GM21381 (cell line): ENCODE measurements at regions not wholly inside any gene's neighbourhood (a gene's known extent, or its start where the extent isn't known, plus 50 kb on each side); places are given as distances from the start of the nearest gene placed in this dataset.
"Not testable (repeated sequence)": the region's sequence is repeated elsewhere in the genome, so short reads cannot be mapped to it uniquely, and the experiment has no call there.

ENCODE experiments used
- ATAC-seq: cut with Tn5 transposase; IDR thresholded peaks from one replicate; pipeline ENCODE4 v1.9.1; 2021; ENCODE audit warnings: mild to moderate bottlenecking, moderate library complexity; ENCODE audit not compliant: unreplicated experiment

DNA sequence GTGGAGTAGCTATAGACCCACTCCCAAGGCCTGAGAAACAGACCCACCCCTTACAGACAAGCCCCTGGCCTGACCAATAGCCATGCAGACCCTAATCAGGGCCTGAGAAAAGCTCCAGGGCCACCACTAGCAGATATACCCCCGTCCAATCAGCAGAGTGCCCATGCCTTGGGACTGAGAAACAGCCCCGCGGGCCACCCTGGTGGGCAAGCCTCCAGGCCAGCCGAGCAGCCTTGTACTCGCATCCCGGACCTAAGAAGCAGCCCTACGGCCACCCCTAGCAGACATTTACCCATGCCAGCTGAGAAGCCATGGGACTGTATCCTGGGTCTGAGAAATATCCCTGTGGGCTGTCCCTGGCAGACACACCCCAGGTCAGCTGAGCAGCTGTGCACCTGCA is 436.5 kb downstream of the SMARCA1 start:
- no peak for ATAC-seq

GRCh38 chrX:129084291-129084690 is 439.0 kb downstream of the SMARCA1 start:
- not testable (repeated sequence) for ATAC-seq

DNA sequence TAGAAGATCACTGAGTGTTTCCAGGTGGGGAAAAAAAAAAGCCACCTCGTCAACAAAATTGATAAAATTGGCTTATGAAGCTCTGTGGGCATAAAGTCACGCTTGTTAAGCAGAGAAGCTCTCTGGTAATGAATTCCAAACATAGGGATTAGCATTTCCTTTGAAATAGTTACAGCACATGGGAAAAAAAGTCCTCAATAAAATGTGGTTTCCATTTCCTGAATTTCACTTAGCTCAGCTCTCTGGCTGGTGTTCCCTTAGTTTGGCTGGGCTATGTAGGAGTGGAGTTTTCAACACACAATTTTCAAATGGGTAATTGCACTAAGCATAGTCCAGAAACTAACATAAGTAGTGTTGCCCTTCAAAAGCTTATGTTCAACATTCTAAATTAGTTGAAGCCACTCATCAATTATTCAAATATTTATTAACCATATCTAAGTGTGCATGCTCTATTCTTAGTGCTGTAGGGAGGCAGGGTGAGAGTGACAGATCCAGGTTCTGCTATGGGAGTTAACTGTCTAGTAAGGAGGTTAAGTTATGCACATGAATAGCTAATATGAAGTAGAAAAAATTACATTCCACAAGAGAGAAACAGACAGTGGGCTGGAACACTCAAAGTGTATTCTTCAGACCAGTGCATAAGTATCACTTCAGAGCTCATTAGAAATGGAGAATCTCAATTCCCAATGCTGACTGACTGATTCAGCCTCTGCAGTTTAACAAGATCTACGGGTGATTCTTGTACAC is 445.7 kb downstream of the SMARCA1 start:
- no peak for ATAC-seq

GRCh38 chrX:129071390-129071789 is 451.9 kb downstream of the SMARCA1 start:
- no peak for ATAC-seq

- no peak for ATAC-seq
Observed at GRCh38 chrX:129065895-129066294, 457.4 kb downstream of the SMARCA1 start.

- ATAC-seq: no peak
Observed at GRCh38 chrX:129058405-129058804, 464.9 kb downstream of the SMARCA1 start.

DNA sequence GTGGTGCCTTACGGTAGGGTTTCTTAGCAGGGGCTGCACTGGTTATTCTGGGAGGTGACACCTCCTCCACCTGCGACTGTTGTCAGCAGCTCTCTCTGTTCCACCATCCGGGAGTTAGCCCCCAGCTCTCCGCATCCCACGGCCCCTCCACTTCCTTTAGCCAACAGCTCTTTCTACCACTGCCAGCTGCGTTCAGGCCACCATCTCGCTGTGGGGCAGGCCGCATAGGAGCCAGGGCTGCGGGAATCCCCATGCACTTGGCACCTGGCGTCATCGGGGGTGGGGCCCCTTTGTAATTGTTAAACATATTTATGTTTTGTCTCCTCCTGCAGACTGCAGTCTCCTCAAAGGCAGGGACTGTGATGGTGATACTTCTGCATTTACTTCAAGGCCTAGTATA is 480.2 kb downstream of the SMARCA1 start:
- no peak for ATAC-seq

- no peak for ATAC-seq
Observed at GRCh38 chrX:129041319-129041718, 482.0 kb downstream of the SMARCA1 start.

DNA sequence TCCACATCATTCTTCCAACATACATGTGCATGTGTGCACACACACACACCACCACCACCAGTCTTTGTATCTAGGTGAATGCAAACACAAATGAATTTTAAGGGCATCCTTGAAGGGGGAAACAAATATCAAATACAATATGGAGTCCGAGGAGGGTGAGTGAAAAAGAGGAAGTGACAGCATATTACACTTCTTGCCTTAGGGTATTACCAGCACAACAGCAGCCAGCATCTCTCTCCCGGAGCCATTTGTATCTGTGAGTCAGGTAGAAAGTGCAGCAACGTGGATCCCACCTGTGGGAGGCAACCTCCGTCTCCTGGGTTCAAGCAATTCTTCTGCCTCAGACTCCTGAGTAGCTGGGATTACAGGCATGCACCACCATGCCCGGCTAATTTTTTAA is 483.2 kb downstream of the SMARCA1 start:
- no peak for ATAC-seq

- no peak for ATAC-seq
Observed at GRCh38 chrX:129039176-129039575, 484.1 kb downstream of the SMARCA1 start.

DNA sequence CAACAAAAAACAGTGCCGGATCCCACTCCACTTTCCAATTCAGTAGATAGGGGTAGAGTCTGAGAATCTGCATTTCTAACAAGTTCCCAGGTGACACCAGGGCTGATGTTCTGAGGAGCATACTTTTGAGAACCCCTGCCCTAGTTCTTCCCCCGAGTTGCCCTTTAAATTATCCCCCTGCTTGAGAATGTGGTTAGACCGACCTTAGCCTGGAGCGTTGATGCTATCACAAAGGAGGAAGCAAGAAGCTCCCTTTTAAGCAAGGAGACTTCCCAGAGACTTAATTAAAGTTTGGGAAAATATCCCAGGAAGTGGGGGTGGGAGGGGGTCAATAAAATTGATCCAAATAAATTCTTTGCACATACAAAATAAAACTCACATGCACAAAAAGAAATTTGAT is 485.9 kb downstream of the SMARCA1 start:
- ATAC-seq: no peak

DNA sequence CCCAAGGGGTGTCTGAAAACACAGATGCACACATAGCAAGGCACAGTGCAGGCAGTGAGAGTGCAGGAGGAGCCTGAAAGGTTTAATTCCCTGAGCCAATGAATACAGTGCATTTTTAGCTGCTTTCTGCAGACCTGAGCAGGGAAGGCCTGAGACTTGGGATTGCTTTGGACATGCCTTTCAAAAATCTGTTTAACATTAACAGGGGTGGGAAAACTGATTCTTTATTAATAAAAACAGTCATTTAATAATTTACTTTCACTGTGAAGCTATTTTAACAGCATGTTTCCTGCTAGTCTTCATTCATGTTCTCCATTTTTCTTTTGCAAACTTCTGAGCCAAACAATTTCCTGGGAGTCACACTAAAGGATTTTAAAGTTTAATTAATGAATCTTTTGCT is 488.1 kb downstream of the SMARCA1 start:
- ATAC-seq: no peak

- no peak for ATAC-seq
Observed at GRCh38 chrX:129034196-129034595, 489.1 kb downstream of the SMARCA1 start.

DNA sequence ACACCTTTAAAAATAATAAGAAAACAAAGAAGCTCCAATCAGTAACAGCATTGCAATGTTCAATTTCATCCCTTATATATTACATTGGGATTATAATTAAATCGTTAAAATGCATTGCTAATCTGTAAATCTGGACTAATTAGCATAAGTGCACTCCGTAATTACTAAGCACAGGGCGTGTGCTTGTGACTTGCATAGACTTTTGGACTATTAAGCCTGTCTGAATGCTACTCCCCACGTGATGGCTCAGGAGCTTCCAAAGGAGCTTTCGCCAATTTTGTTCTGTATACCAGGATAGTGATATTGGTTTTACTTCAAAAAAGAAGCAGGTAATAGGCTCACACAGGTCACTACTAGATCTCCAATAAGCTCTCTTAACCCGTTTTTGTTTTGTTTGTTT is 497.1 kb downstream of the SMARCA1 start:
- no peak for ATAC-seq

- no peak for ATAC-seq
Observed at GRCh38 chrX:129025376-129025775, 497.9 kb downstream of the SMARCA1 start.

DNA sequence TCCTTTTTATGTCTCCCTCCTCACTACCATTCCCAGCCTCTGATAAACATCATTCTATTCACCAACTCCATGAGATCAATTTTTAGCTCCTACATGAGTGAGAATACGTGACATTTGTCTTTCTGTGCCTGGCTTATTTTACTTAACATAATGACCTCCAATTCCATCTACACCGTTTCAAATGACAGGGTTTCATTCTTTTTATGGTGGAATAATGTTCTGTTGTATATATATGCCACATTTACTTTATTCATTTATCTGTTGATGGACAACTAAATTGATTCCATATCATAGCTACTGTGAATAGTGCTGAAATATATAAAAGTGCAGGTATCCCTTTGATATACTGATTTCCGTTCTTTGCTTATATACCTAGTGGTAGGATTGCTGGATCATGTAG is 503.9 kb downstream of the SMARCA1 start:
- ATAC-seq: no peak

DNA sequence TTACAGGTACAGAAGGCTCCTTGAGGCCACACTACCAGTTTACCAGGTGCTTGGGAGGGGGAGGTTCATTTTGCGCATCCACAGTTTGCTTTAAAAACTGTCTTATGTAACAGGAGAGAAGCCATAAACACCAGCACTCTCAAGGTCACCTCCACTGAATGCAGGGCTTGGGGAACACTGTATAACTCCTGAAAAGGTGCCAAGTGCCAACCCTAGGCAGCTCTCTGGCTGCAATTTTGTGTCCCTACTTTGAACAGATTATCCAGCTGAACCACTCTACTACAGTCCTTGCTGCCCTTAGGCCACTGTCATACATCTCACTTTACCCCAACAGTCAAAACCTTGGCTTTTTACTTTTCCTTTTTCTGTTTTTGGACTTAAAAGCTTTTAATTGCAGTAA is 507.9 kb downstream of the SMARCA1 start:
- no peak for ATAC-seq

DNA sequence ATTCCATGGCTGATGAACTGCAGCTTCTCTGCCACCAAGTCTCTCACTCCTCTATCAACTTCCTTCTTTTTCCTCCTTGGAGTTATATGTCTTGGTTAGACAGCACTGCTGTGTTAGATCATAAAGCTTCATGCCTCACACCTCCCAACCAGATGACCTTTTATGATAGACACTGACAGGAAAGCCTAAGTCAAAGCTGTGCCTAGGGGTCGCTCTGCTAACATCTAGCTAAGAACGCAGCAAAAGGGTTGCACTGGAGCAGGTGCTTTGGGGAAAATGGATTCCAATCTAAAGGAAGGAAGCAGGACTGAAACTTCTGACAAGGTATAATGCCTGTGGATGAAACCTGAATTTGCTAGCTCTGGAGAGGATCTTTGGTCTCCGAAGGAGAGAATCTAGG is 509.7 kb downstream of the SMARCA1 start:
- no peak for ATAC-seq

DNA sequence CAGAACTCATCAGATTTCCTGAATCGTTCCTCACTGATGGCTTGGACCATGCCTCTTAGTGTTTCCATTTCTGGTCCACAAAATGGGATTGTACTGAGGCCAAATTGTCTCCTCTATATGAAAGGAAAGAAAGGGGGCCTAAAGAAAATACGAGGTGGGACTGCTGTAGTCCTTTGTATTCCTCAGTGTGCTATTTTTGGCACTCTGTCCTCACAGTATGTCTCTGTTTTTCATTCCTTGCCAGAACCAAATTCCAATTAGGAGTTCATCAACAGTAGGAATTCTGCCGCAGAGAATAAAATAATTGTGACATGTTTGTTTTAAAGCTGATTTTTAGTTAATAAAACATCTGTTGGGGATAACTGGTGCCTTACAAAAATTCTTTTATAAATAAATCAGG is 515.7 kb downstream of the SMARCA1 start:
- no peak for ATAC-seq

DNA sequence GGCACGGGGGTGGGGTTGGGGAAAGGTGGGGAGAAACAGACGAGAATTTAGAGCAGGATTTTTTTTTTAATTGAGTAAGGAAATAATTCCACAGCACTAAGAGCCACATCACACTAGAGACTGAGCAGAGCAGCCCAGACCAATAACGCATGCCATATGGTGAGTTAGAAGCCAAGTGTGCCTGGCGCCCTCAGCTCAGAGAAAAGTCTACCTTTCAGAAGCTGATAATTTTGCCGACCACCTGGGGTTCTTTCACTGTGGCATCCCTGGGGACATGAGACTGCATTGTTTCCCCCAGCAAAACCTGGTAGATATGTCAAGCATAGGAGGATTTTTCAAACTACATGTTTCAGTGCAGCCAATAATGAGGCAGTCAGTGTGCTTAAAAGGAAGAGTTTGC is 516.8 kb downstream of the SMARCA1 start:
- no peak for ATAC-seq

DNA sequence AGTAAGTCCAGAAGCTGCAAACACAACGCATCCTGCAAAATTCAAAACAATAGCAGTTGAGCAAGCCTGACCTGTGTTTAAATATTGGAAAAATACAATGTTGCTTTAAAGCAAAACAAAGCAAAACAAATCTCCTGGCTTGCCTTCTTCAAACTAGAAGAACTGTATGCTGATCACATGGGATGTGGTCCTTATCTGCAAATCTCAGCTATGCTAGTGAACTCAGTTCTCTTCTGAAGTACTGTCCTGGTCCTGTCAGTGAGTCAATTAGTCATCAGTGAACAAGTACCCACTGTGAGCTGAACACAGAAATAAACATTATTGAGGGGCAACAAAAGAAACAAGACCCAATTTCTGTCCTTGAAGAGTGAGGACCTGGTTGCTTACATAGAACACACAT is 522.5 kb downstream of the SMARCA1 start:
- ATAC-seq: no peak

DNA sequence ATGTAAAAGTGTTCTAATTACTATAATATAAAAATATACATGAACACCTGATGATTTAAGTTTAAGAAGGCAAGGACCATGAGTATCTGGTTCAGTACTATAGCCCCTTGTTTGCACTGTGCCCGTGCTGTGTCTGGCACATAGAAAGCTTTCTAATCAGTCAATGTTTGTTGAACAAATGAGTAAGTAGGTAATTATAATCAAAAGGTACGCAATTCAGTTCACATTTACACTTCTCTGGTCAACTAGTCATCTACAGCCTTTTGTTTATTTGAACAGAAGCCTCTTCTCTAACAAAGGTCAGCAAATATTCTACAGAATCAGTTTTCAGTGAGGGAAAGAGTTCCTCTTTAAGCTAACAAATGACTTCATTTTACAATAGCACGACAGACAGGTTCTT is 523.3 kb downstream of the SMARCA1 start:
- no peak for ATAC-seq
